ENCODE measurements at regions not wholly inside any gene's neighbourhood (a gene's known extent, or its start where the extent isn't known, plus 50 kb on each side); places are given as distances from the start of the nearest gene placed in this dataset.

- Histone ChIP-seq H3K36me3 (ENCODE audit: insufficient read depth, low read length, poor library complexity, severe bottlenecking) (no peaks in the 10 kb centered on the region), H3K4me3 (ENCODE audit: low read depth, low read length, poor library complexity, severe bottlenecking) (no peak overlapping the region), H3K27ac (ENCODE audit: low read depth, low read length, poor library complexity, severe bottlenecking) (no peak overlapping the region), H3K9me3 (ENCODE audit: low read depth, low read length, poor library complexity, severe bottlenecking) (no peaks in the 10 kb centered on the region), H3K4me1 (ENCODE audit: insufficient read depth, low read length, poor library complexity, severe bottlenecking) (no peaks in the 10 kb centered on the region), H3K27me3 (replicated peaks; ENCODE audit: insufficient read depth, low read depth, low read length, poor library complexity) (no peaks in the 10 kb centered on the region)
- ChIA-PET POLR2A (ENCODE audit: low non-redundant PET) (no interaction called here), CTCF (no interaction called here)
- BruUV-seq (replicated peaks) = no TSS peak
- TF ChIP-seq, protein P1, sequence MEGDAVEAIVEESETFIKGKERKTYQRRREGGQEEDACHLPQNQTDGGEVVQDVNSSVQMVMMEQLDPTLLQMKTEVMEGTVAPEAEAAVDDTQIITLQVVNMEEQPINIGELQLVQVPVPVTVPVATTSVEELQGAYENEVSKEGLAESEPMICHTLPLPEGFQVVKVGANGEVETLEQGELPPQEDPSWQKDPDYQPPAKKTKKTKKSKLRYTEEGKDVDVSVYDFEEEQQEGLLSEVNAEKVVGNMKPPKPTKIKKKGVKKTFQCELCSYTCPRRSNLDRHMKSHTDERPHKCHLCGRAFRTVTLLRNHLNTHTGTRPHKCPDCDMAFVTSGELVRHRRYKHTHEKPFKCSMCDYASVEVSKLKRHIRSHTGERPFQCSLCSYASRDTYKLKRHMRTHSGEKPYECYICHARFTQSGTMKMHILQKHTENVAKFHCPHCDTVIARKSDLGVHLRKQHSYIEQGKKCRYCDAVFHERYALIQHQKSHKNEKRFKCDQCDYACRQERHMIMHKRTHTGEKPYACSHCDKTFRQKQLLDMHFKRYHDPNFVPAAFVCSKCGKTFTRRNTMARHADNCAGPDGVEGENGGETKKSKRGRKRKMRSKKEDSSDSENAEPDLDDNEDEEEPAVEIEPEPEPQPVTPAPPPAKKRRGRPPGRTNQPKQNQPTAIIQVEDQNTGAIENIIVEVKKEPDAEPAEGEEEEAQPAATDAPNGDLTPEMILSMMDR (conservative IDR thresholded peaks at IDR 0.05; ENCODE audit: low read depth, low read length) = no peak
- no peak for TF ChIP-seq EZH2 (IDR thresholded peaks at IDR 0.05; ENCODE audit: borderline replicate concordance, low read depth, low read length, poor library complexity, severe bottlenecking)
- intact Hi-C loops (cut with micrococcal nuclease; ENCODE audit: unreplicated experiment) = no loop called here
- no peak for DNase-seq (ENCODE audit: low spot score)
Observed at GRCh38 chr9:78620764-78621163, 323.8 kb downstream of the PSAT1 start.

GRCh38 chr9:78622126-78622525, 325.2 kb downstream of the PSAT1 start:
- POLR2A ChIA-PET (ENCODE audit: low non-redundant PET) = no interaction called here

DNA sequence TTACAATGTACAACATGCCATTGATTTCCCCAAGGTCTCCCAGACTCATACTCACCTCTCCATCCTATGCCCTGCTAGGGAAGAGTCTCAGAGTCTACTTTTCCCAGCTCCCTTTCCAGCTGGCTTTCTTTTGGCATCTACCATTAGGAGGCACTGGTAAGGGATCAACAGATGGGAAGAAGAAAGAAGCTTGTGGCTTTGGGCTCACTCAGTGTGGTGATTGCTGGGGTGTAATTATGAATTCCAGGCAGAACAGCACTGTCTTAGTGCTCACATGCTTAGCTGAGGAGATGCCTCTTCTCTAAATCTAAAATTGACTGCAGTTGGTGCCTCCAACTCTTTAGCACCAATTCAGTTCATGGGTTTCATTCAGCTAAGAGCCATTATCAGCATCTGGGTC, 330.0 kb downstream of the PSAT1 start:
- intact Hi-C loops (cut with micrococcal nuclease; ENCODE audit: unreplicated experiment) = no loop called here
- no peaks in the 10 kb centered on the region for H3K9me3 ChIP-seq (ENCODE audit: low read depth, low read length, poor library complexity, severe bottlenecking)
- no peak overlapping the region for H3K4me3 ChIP-seq (ENCODE audit: low read depth, low read length, poor library complexity, severe bottlenecking)
- no peak overlapping the region for H3K27ac ChIP-seq (ENCODE audit: low read depth, low read length, poor library complexity, severe bottlenecking)
- TF ChIP-seq, protein P1 (conservative IDR thresholded peaks at IDR 0.05; ENCODE audit: low read depth, low read length) = no peak
- TF ChIP-seq EZH2 (IDR thresholded peaks at IDR 0.05; ENCODE audit: borderline replicate concordance, low read depth, low read length, poor library complexity, severe bottlenecking) = no peak
- H3K4me1 ChIP-seq (ENCODE audit: insufficient read depth, low read length, poor library complexity, severe bottlenecking) = no peaks in the 10 kb centered on the region
- DNase-seq (ENCODE audit: low spot score) = no peak
- POLR2A ChIA-PET (ENCODE audit: low non-redundant PET) = no interaction called here
- no TSS peak for BruUV-seq (replicated peaks)
- no peaks in the 10 kb centered on the region for H3K36me3 ChIP-seq (ENCODE audit: insufficient read depth, low read length, poor library complexity, severe bottlenecking)
- peaks cover 36% of the 10 kb centered on the region for H3K27me3 ChIP-seq (replicated peaks; ENCODE audit: insufficient read depth, low read depth, low read length, poor library complexity)
- CTCF ChIA-PET = no interaction called here

More at GRCh38 chr9:78622126-78622525, 325.2 kb downstream of the PSAT1 start:
- no peak overlapping the region for H3K4me3 ChIP-seq (ENCODE audit: low read depth, low read length, poor library complexity, severe bottlenecking)
- no peaks in the 10 kb centered on the region for H3K4me1 ChIP-seq (ENCODE audit: insufficient read depth, low read length, poor library complexity, severe bottlenecking)
- H3K36me3 ChIP-seq (ENCODE audit: insufficient read depth, low read length, poor library complexity, severe bottlenecking) = no peaks in the 10 kb centered on the region
- CTCF ChIA-PET = no interaction called here
- H3K9me3 ChIP-seq (ENCODE audit: low read depth, low read length, poor library complexity, severe bottlenecking) = no peaks in the 10 kb centered on the region
- peaks cover 6% of the 10 kb centered on the region for H3K27me3 ChIP-seq (replicated peaks; ENCODE audit: insufficient read depth, low read depth, low read length, poor library complexity)
- TF ChIP-seq EZH2 (IDR thresholded peaks at IDR 0.05; ENCODE audit: borderline replicate concordance, low read depth, low read length, poor library complexity, severe bottlenecking) = no peak
- TF ChIP-seq, protein P1 (conservative IDR thresholded peaks at IDR 0.05; ENCODE audit: low read depth, low read length) = no peak
- no peak for DNase-seq (ENCODE audit: low spot score)
- intact Hi-C loops (cut with micrococcal nuclease; ENCODE audit: unreplicated experiment) = no loop called here
- no TSS peak for BruUV-seq (replicated peaks)
- H3K27ac ChIP-seq (ENCODE audit: low read depth, low read length, poor library complexity, severe bottlenecking) = no peak overlapping the region

All from A673 (cell line).